Naive B cell (primary cell): ENCODE measurements at regions not wholly inside any gene's neighbourhood (a gene's known extent, or its start where the extent isn't known, plus 50 kb on each side); places are given as distances from the start of the nearest gene placed in this dataset.

Source experiments
- ATAC-seq, 2 donors: fragments of 150-1000 bp; cut with Tn5 transposase; 2 replicates each; pipeline ENCODE4 v1.10.0; 2021; ENCODE audit warnings: low read depth in 2 of 2, mild to moderate bottlenecking in 2 of 2, moderate library complexity in 2 of 2
- DNase-seq: peaks from one replicate; pipeline ENCODE4 v3.0.0; 2022
- H3K27ac Mint-ChIP-seq, 6 donors: one replicate each; pipeline ENCODE4 v1.8.0; 2020 to 2022; ENCODE audit warnings: mild to moderate bottlenecking in 6 of 6, mixed read lengths in 6 of 6, moderate library complexity in 5 of 6, inconsistent platforms in 2 of 6
- H3K27me3 Mint-ChIP-seq, 3 donors: one replicate each; pipeline ENCODE4 v1.8.0; 2021 to 2022; ENCODE audit warnings: mixed read lengths in 3 of 3, mild to moderate bottlenecking in 1 of 3
- H3K36me3 Mint-ChIP-seq, 2 donors: one replicate each; pipeline ENCODE4 v1.8.0; 2020 to 2022; ENCODE audit warnings: mixed read lengths in 2 of 2, inconsistent platforms in 1 of 2, mild to moderate bottlenecking in 1 of 2
- H3K4me1 Mint-ChIP-seq, 3 donors: one replicate each; pipeline ENCODE4 v1.8.0; 2020 to 2022; ENCODE audit warnings: mixed read lengths in 3 of 3, inconsistent platforms in 1 of 3, mild to moderate bottlenecking in 1 of 3, moderate library complexity in 1 of 3
- H3K4me3 Mint-ChIP-seq, 8 donors: one replicate each; pipeline ENCODE4 v1.8.0; 2020 to 2022; ENCODE audit warnings: mild to moderate bottlenecking in 8 of 8, mixed read lengths in 8 of 8, moderate library complexity in 8 of 8, inconsistent platforms in 2 of 8
- H3K9me3 Mint-ChIP-seq, 7 donors: one replicate each; pipeline ENCODE4 v1.8.0; 2020 to 2022; ENCODE audit warnings: mixed read lengths in 7 of 7, mild to moderate bottlenecking in 5 of 7, inconsistent platforms in 2 of 7, moderate library complexity in 1 of 7

GRCh38 chr6:134453792-134454510 is 136.0 kb upstream of the SGK1 start:
- no peak overlapping the region for H3K4me3 Mint-ChIP-seq
- no peaks in the 10 kb centered on the region for H3K9me3 Mint-ChIP-seq
- H3K27me3 Mint-ChIP-seq: peaks cover 0 to 4% (median 0%) of the 10 kb centered on the region in 3 donors

DNA sequence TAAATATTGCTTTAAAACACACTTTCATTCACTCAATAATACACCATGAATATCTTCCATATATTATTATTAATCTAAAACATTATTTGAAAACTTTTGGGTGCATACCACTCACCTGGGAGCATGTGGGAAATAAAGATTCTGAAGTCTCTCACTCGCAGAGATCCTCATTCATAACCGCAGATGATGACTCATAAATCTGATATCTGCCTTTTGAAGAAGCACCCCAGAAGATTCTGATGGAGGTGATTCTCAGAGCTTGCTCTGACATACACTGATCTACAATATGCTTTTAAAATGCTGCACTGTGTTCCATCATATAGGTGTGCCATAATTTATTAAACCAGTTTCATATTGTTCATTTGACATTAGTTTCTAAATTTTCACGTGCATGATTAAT is 135.0 kb upstream of the SGK1 start:
- Mint-ChIP-seq H3K9me3 (no peaks in the 10 kb centered on the region), H3K27me3 (peaks cover 0 to 4% (median 0%) of the 10 kb centered on the region in 3 donors), H3K4me1 (peaks cover 0 to 5% (median 0%) of the 10 kb centered on the region in 3 donors), H3K36me3 (no peaks in the 10 kb centered on the region), H3K4me3 (no peak overlapping the region), H3K27ac (no peak overlapping the region)
- no peak for ATAC-seq
- DNase-seq: no peak

More at GRCh38 chr6:134453792-134454510, 136.0 kb upstream of the SGK1 start:
- Mint-ChIP-seq H3K4me1 (peaks cover 0 to 3% (median 0%) of the 10 kb centered on the region in 3 donors), H3K36me3 (no peaks in the 10 kb centered on the region), H3K27ac (no peak overlapping the region)
- ATAC-seq: no peak
- no peak for DNase-seq

DNA sequence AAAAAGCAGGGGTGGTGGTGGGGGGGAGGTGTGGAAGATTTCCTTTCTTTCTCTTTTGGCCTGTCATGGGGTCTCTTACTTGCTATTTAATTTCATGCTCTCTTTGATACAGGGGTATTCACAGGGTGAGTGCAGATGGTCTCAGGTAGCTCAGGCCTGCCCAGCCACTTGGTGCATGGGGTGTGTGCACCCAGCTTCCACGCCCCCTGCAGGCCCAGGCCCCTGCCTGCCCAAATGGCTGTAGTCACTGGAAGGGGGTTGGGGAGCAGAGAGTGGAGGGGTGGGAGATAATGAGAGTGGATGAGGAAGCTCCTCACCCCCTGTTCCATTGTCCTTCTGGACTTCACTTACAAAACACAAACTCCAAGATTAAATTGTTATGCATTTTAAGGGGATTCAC is 133.6 kb upstream of the SGK1 start:
- H3K4me1 Mint-ChIP-seq: peaks cover 0 to 14% (median 4%) of the 10 kb centered on the region in 3 donors
- ATAC-seq (no peak), DNase-seq (no peak)
- no peaks in the 10 kb centered on the region for H3K36me3 Mint-ChIP-seq
- peak overlapping the region in 1 of 8 donors; percentile 70 for H3K4me3 Mint-ChIP-seq
- H3K27me3 Mint-ChIP-seq: peaks cover 0 to 4% (median 0%) of the 10 kb centered on the region in 3 donors
- no peaks in the 10 kb centered on the region for H3K9me3 Mint-ChIP-seq
- peak overlapping the region in 1 of 6 donors; percentile 67 for H3K27ac Mint-ChIP-seq

- DNase-seq (no peak), ATAC-seq (no peak)
- H3K36me3 Mint-ChIP-seq: no peaks in the 10 kb centered on the region
- no peak overlapping the region for H3K4me3 Mint-ChIP-seq
- H3K9me3 Mint-ChIP-seq: no peaks in the 10 kb centered on the region
- peaks cover 0 to 18% (median 4%) of the 10 kb centered on the region in 3 donors for H3K4me1 Mint-ChIP-seq
- H3K27me3 Mint-ChIP-seq: no peaks in the 10 kb centered on the region
- H3K27ac Mint-ChIP-seq: peak overlapping the region in 1 of 6 donors; percentile 31
Measured at GRCh38 chr6:134449781-134450180, 131.9 kb upstream of the SGK1 start.

DNA sequence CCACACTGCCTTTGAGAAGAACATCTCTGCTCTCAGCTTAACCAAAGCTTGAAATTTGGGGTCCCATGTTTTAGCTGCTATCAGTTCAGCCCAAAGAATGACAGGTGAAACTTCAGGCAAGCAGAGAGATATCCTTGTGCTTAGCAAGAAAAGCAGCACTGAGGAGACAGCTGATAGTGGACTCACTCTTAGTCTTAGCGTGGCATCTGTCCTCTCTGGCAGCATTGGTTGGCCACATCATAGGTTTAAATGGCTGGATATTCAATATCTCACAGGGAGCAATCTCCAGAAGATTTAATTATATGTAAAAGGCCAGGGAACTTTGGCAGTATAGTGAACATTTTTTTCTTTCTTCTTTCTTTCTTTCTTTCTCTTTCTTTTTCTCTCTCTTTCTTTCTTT is 131.1 kb upstream of the SGK1 start:
- Mint-ChIP-seq H3K36me3 (no peaks in the 10 kb centered on the region), H3K9me3 (no peaks in the 10 kb centered on the region), H3K27me3 (no peaks in the 10 kb centered on the region), H3K27ac (peak overlapping the region in 1 of 6 donors; percentile 90), H3K4me3 (no peak overlapping the region), H3K4me1 (peaks cover 0 to 18% (median 4%) of the 10 kb centered on the region in 3 donors)
- no peak for DNase-seq
- no peak for ATAC-seq

DNA sequence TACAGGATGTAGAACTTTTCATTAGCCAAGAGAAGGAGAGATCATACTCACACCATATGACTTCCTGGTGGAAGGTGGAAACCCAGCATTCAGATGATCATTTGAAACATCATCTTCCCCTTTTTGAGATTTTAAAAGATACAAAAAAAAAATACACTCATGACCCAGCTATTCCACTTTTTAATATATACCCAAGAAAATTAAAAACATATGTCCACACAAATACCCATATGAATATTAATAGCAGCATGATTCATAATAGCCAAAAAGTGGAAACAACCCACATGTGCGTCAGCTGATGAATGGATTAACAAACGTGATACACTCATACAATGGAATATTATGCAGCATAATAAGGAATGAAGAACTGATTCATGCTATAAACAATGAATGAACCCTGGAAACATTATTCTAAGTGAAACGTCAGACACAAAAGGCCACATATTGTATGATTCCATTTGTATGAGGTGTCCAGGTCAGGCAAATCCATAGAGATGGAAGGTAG is 130.0 kb upstream of the SGK1 start:
- Mint-ChIP-seq H3K27me3 (no peaks in the 10 kb centered on the region), H3K36me3 (no peaks in the 10 kb centered on the region), H3K27ac (peak overlapping the region in 1 of 6 donors; percentile 0)

DNA sequence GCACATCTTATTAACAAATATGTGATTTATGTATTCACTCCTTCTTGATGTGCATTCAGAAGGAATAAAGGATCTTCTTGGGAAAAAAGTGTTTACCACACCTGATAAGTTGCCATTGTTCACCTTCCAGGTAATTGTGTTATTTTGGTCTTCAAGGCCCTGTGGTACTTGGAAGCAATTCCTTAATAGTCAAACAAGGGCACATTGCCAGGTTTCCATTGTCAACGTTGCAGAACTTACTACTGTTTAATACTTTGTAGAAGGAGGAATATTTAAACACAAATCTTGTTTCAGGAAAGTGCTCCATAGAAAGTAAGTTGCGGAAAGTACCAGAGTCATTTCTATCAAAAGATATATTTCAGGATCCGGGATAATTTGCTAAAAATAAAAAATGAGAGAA is 129.5 kb upstream of the SGK1 start:
- Mint-ChIP-seq H3K27ac (peak overlapping the region in 1 of 6 donors; percentile 0), H3K9me3 (no peaks in the 10 kb centered on the region), H3K27me3 (no peaks in the 10 kb centered on the region), H3K4me3 (no peak overlapping the region), H3K36me3 (no peaks in the 10 kb centered on the region), H3K4me1 (peaks cover 0 to 18% (median 4%) of the 10 kb centered on the region in 3 donors)
- DNase-seq (no peak), ATAC-seq (no peak)

More for the DNA sequence above, 130.0 kb upstream of the SGK1 start:
- H3K4me1 Mint-ChIP-seq: peaks cover 0 to 18% (median 4%) of the 10 kb centered on the region in 3 donors
- no peaks in the 10 kb centered on the region for H3K9me3 Mint-ChIP-seq
- ATAC-seq: peak in 1 of 2 donors; percentile 18
- DNase-seq: no peak
- no peak overlapping the region for H3K4me3 Mint-ChIP-seq

DNA sequence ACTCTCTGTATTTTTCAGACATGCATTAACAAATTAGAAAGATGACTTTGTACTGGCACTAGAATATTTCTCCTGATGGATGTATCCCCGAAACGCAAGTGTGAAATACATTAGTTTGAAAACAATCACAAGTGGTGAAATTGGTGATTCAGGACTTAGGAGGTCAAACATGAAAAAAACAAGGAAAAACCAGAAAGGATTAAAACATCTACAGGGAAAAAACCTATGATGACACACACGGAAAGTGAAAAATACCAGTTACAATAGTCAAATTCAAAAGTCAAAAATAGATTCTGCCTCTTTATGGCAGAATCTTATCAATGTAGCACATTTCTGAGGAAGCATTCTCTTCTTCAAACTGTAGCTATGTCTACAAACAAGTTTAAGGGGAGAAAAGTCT is 129.0 kb upstream of the SGK1 start:
- Mint-ChIP-seq H3K4me3 (no peak overlapping the region), H3K36me3 (no peaks in the 10 kb centered on the region), H3K9me3 (no peaks in the 10 kb centered on the region), H3K27ac (no peak overlapping the region), H3K4me1 (peaks cover 0 to 18% (median 4%) of the 10 kb centered on the region in 3 donors), H3K27me3 (no peaks in the 10 kb centered on the region)
- no peak for DNase-seq
- no peak for ATAC-seq

- Mint-ChIP-seq H3K9me3 (no peaks in the 10 kb centered on the region), H3K36me3 (no peaks in the 10 kb centered on the region), H3K27me3 (no peaks in the 10 kb centered on the region), H3K27ac (no peak overlapping the region), H3K4me1 (peaks cover 0 to 18% (median 4%) of the 10 kb centered on the region in 3 donors), H3K4me3 (no peak overlapping the region)
- DNase-seq: no peak
- no peak for ATAC-seq
Measured at GRCh38 chr6:134446218-134446848, 128.4 kb upstream of the SGK1 start.

GRCh38 chr6:134443009-134443408 is 125.1 kb upstream of the SGK1 start:
- Mint-ChIP-seq H3K36me3 (no peaks in the 10 kb centered on the region), H3K9me3 (no peaks in the 10 kb centered on the region), H3K27me3 (no peaks in the 10 kb centered on the region), H3K4me3 (no peak overlapping the region), H3K27ac (no peak overlapping the region), H3K4me1 (peaks cover 0 to 14% (median 4%) of the 10 kb centered on the region in 3 donors)
- no peak for DNase-seq
- no peak for ATAC-seq

DNA sequence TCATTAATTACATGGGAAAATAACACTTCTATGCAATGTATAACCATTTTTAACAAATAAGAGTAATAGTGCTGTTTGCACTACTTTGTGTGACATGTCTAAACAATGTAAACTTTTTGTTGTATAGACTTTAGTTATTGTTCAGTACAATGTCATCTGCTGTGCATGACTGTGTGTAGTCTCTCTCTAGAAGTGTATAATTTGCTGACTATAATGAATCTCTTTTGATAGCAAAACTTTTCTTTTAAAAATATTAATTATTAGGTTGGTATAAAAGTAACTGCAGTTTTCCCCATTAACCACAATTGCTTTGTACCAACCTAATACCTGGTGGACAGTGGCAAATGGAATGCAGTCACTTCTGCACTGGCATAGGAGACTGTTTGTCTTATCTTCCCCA is 124.2 kb upstream of the SGK1 start:
- no peaks in the 10 kb centered on the region for H3K27me3 Mint-ChIP-seq
- H3K4me1 Mint-ChIP-seq: peaks cover 2 to 15% (median 6%) of the 10 kb centered on the region in 3 donors
- no peak overlapping the region for H3K27ac Mint-ChIP-seq
- no peak overlapping the region for H3K4me3 Mint-ChIP-seq
- no peaks in the 10 kb centered on the region for H3K9me3 Mint-ChIP-seq
- no peaks in the 10 kb centered on the region for H3K36me3 Mint-ChIP-seq
- no peak for DNase-seq
- ATAC-seq: no peak

DNA sequence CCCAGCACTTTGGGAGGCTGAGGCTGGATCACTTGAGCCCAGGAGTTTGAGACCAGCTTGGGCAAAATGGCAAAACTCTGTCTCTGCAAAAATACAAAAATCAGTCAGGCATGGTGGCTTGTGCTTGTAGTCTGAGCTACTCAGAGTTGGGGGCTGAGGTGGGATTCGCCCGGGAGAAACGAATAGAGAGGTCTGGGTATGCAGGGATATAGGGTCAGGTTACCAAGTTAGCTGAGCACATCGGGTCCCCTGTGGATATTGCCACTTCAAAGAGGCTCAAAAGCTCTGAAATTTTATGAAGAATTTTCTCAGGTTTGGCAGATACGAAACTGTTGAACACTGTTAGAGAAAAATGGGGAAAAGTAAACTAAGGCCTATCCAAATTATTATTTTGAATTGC is 120.9 kb upstream of the SGK1 start:
- Mint-ChIP-seq H3K36me3 (no peaks in the 10 kb centered on the region), H3K4me1 (peaks cover 4 to 10% (median 8%) of the 10 kb centered on the region in 3 donors), H3K9me3 (no peaks in the 10 kb centered on the region), H3K4me3 (no peak overlapping the region), H3K27ac (no peak overlapping the region), H3K27me3 (no peaks in the 10 kb centered on the region)
- DNase-seq (no peak), ATAC-seq (no peak)

DNA sequence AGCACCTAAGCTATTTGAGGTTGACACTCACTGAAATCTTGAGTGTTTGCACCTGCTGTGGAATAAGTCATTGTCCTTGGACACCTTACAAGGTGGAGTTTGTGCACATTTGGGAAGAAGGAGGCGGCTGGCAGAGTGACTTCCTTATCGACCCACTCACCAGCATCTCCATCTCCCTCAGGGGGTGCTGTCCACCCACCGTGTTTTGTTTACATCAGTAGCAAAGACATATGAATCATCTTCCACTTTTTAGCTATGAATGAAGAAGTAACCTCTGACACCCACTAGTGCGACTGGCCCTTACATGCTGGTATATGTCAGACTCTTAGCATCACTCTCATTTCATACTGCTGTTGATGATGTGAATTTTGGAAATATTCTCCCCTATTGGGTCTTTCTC is 119.5 kb upstream of the SGK1 start:
- peaks cover 4 to 10% (median 8%) of the 10 kb centered on the region in 3 donors for H3K4me1 Mint-ChIP-seq
- H3K9me3 Mint-ChIP-seq: no peaks in the 10 kb centered on the region
- H3K4me3 Mint-ChIP-seq: peak overlapping the region in 2 of 8 donors; percentile 8 to 51
- no peaks in the 10 kb centered on the region for H3K36me3 Mint-ChIP-seq
- H3K27ac Mint-ChIP-seq: no peak overlapping the region
- peak in 1 of 2 donors; percentile 28 for ATAC-seq
- H3K27me3 Mint-ChIP-seq: no peaks in the 10 kb centered on the region
- no peak for DNase-seq

- H3K4me3 Mint-ChIP-seq: peak overlapping the region in 2 of 8 donors; percentile 41 to 51
- no peak for ATAC-seq
- no peak overlapping the region for H3K27ac Mint-ChIP-seq
- no peaks in the 10 kb centered on the region for H3K27me3 Mint-ChIP-seq
- peaks cover 4 to 10% (median 8%) of the 10 kb centered on the region in 3 donors for H3K4me1 Mint-ChIP-seq
- H3K9me3 Mint-ChIP-seq: no peaks in the 10 kb centered on the region
- DNase-seq: no peak
- H3K36me3 Mint-ChIP-seq: no peaks in the 10 kb centered on the region
Measured at GRCh38 chr6:134436950-134437349, 119.0 kb upstream of the SGK1 start.
